Sigmoid colon (tissue), 6 donors: ENCODE measurements at regions not wholly inside any gene's neighbourhood (a gene's known extent, or its start where the extent isn't known, plus 50 kb on each side); places are given as distances from the start of the nearest gene placed in this dataset.

Experiments
- DNase-seq: peaks from one replicate; pipeline ENCODE4 v3.0.0-alpha.2; 2019
- H3K27ac ChIP-seq, 4 donors: fragments of 200-600 bp; sonication (generic); one replicate each; pipeline ENCODE4 v1.5.1; 2016 to 2019; ENCODE audit warnings: mild to moderate bottlenecking in 1 of 4
- H3K27me3 ChIP-seq, 3 donors: fragments of 200-600 bp; sonication (generic); one replicate each; pipeline ENCODE4 v1.5.1; 2019; ENCODE audit warnings: mild to moderate bottlenecking in 1 of 3
- H3K36me3 ChIP-seq, 4 donors: fragments of 200-600 bp; sonication (generic); one replicate each; pipeline ENCODE4 v1.5.1; 2016 to 2019
- H3K4me1 ChIP-seq, 4 donors: fragments of 200-600 bp; sonication (generic); one replicate each; pipeline ENCODE4 v1.5.1; 2017 to 2019
- H3K4me3 ChIP-seq, 4 donors: fragments of 200-600 bp; sonication (generic); one replicate each; pipeline ENCODE4 v1.5.1; 2017 to 2019; ENCODE audit warnings: mild to moderate bottlenecking in 2 of 4, moderate library complexity in 1 of 4
- H3K9me3 ChIP-seq, 4 donors: fragments of 200-600 bp in 3 of 4; sonication (generic) in 3 of 4; one replicate each; pipeline versions ENCODE4 v1.5.1 to v1.6.1; 2013 to 2019
- CTCF ChIP-seq, 4 experiments: fragments of 450-650 bp in 3 of 4; fragments of 200-600 bp in 1 of 4; IDR thresholded peaks; one replicate each; pipeline ENCODE4 v1.5.1; 2016 to 2019; ENCODE audit warnings: antibody characterized with exemption in 4 of 4, mild to moderate bottlenecking in 3 of 4, moderate library complexity in 2 of 4
- EP300 ChIP-seq, 4 donors: sonication (generic); formaldehyde crosslinking; IDR thresholded peaks; one replicate each; pipeline ENCODE4 v1.6.1; 2017; ENCODE audit warnings: antibody characterized with exemption in 4 of 4
- POLR2A ChIP-seq, 2 donors: fragments of 450-650 bp; IDR thresholded peaks; one replicate each; pipeline ENCODE4 v1.6.1; 2016; ENCODE audit warnings: antibody characterized with exemption in 2 of 2, mild to moderate bottlenecking in 2 of 2, moderate library complexity in 2 of 2
- POLR2AphosphoS5 ChIP-seq, 4 donors: sonication (generic); formaldehyde crosslinking; IDR thresholded peaks; one replicate each; pipeline ENCODE4 v1.6.1; 2017; ENCODE audit warnings: antibody characterized with exemption in 4 of 4
- WGBS, 2 donors: extraction: QIAGEN DNeasy Blood & Tissue Kit; methylation state at CpG; one replicate each; pipeline ENCODE4 v1.1.7; 2013; 5-methylcytosine and 5-hydroxymethylcytosine counted together
- intact Hi-C: fragments of 100-400 bp; cut with DNase I; formaldehyde crosslinking; loops from one replicate; pipeline ENCODE4 v1.15.1; 2023
- donor health status: healthy with polysubstance abuse.
- donor health status: healthy.

DNA sequence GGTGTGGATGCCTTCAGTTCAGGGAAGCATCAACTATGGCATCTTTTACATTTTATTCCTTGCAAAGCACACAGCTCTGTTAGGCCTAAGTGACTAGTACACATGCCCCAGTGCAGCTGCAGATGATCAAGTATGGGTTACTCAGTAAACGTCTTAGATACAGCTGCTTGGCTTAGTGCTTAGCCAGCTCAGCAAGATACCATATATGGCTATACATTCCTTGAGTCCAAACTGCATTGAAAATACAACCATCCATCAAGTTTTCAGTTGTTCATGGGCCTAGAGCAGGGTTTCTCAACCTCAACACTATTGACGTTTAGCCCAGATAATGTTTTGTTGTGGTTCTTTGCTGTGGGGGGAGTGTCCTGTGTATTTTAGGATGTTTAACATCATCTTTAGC lies 769.9 kb downstream of the TSN start:
- WGBS, 2 donors: 64 to 72% methylated on average over 2 of the region's 2 CpGs
- peaks cover 0 to 4% (median 0%) of the 10 kb centered on the region in 4 donors for H3K4me1 ChIP-seq
- intact Hi-C loops: no loop called here
- H3K4me3 ChIP-seq: no peak overlapping the region
- TF ChIP-seq POLR2AphosphoS5 (IDR thresholded peaks at IDR 0.05) (no peak), EP300 (IDR thresholded peaks at IDR 0.05) (no peak), POLR2A (IDR thresholded peaks at IDR 0.05) (no peak), CTCF (IDR thresholded peaks at IDR 0.05) (no peak)
- no peak for DNase-seq
- no peaks in the 10 kb centered on the region for H3K27me3 ChIP-seq
- H3K36me3 ChIP-seq: no peaks in the 10 kb centered on the region
- no peak overlapping the region for H3K27ac ChIP-seq
- no peaks in the 10 kb centered on the region for H3K9me3 ChIP-seq

GRCh38 chr2:122528061-122528460 lies 772.6 kb downstream of the TSN start:
- Histone ChIP-seq H3K9me3 (no peaks in the 10 kb centered on the region), H3K4me1 (peaks cover 0 to 14% (median 6%) of the 10 kb centered on the region in 4 donors), H3K4me3 (no peak overlapping the region), H3K27me3 (no peaks in the 10 kb centered on the region), H3K36me3 (no peaks in the 10 kb centered on the region), H3K27ac (no peak overlapping the region)
- TF ChIP-seq CTCF (IDR thresholded peaks at IDR 0.05): no peak
- TF ChIP-seq EP300 (IDR thresholded peaks at IDR 0.05): no peak
- no peak for TF ChIP-seq POLR2A (IDR thresholded peaks at IDR 0.05)
- no peak for TF ChIP-seq POLR2AphosphoS5 (IDR thresholded peaks at IDR 0.05)
- intact Hi-C loops: no loop called here
- WGBS, 2 donors: 88 to 92% methylated on average over 3 of the region's 3 CpGs
- no peak for DNase-seq

DNA sequence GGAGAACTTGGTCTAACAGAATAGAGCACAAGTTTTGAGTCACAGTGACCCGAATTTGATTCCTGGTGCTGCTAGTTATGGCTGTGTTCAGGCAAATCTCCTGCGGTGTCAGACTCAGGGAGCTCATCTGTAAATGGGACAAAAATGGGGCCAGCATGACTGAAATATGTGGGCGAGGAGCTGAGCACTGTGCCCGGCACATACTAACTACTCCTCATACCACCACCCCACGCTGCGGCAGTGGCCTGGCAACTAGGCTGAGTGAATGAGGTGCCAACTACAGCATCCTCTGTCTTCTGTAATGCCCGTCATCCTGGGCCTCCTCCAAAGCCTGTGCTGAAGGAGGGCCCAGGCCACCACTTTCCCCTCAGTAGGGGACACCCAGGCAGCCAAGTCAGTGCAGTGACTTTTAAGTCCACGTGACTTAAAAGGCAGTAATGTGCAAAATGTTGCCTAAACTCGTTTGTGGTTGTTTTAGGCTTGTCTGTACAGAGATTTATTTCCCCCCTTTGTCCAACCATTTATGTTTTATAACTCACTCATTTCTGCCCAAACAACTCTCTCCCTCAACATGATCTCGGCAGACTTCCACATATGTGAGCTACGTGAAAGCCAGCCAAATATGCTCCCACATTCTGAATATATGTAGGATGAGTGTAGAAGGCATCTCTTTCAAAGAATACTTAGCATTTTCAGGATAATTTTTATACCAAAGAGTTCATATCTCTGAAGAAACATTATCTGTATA lies 773.7 kb downstream of the TSN start:
- TF ChIP-seq EP300 (IDR thresholded peaks at IDR 0.05) (no peak), CTCF (IDR thresholded peaks at IDR 0.05) (no peak), POLR2AphosphoS5 (IDR thresholded peaks at IDR 0.05) (no peak), POLR2A (IDR thresholded peaks at IDR 0.05) (no peak)
- 87 to 90% methylated on average over 11 of the region's 11 CpGs for WGBS, 2 donors
- H3K9me3 ChIP-seq: no peaks in the 10 kb centered on the region
- DNase-seq: no peak
- peaks cover 0 to 14% (median 6%) of the 10 kb centered on the region in 4 donors for H3K4me1 ChIP-seq
- H3K27me3 ChIP-seq: no peaks in the 10 kb centered on the region
- H3K36me3 ChIP-seq: no peaks in the 10 kb centered on the region
- H3K4me3 ChIP-seq: no peak overlapping the region
- intact Hi-C loops: no loop called here
- no peak overlapping the region for H3K27ac ChIP-seq

GRCh38 chr2:122530814-122531213 lies 775.4 kb downstream of the TSN start:
- no peak for DNase-seq
- Histone ChIP-seq H3K27ac (peak overlapping the region in 2 of 4 donors; percentile 26 to 31), H3K36me3 (no peaks in the 10 kb centered on the region), H3K4me1 (peaks cover 0 to 14% (median 6%) of the 10 kb centered on the region in 4 donors), H3K27me3 (no peaks in the 10 kb centered on the region), H3K9me3 (no peaks in the 10 kb centered on the region), H3K4me3 (no peak overlapping the region)
- TF ChIP-seq POLR2A (IDR thresholded peaks at IDR 0.05) (no peak), EP300 (IDR thresholded peaks at IDR 0.05) (no peak), POLR2AphosphoS5 (IDR thresholded peaks at IDR 0.05) (no peak)
- WGBS, 2 donors: 45 to 82% methylated on average over 2 of the region's 2 CpGs
- intact Hi-C loops: no loop called here

DNA sequence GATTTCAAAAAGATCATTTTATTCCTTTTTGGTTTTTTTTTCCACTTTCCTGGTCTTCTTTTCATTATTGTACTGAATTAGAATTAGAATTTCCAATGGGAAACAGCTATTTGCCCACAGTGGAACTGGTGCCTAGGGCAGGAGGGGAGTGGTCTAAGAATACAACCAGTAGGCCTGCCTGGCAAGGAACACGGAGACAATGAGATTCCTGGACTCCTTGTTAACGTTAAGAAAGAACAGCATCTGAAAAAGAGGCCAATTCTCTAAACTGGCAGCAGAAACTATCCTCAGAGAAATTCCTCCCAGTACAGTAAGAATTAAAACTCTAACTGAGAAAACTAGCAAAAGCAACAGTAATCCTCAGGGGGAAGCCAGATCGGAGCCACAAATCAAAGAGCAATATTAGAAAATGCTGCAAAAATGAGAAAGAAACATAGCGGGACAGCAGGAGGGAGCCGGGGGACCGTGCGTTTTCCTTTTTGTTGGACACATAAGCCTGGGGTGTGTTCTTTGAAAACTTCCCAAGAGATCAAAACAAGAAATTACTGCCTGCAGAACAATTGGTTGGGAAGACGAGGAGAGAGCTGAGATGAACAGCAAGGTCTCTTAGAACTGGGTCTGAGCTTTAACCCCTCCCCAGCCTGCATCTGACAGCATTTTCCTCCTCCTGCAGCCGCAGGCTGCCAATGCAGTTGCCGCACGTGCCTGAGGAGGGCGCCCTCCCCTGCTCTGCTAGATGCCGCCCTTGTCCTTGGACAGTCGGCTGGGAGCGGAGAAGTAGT lies 776.0 kb downstream of the TSN start:
- Histone ChIP-seq H3K9me3 (no peaks in the 10 kb centered on the region), H3K27ac (peak overlapping the region in 2 of 4 donors; percentile 26 to 31), H3K4me3 (no peak overlapping the region), H3K36me3 (no peaks in the 10 kb centered on the region), H3K27me3 (no peaks in the 10 kb centered on the region), H3K4me1 (peaks cover 0 to 14% (median 6%) of the 10 kb centered on the region in 4 donors)
- no peak for DNase-seq
- TF ChIP-seq POLR2AphosphoS5 (IDR thresholded peaks at IDR 0.05) (no peak), CTCF (IDR thresholded peaks at IDR 0.05) (no peak), EP300 (IDR thresholded peaks at IDR 0.05) (no peak), POLR2A (IDR thresholded peaks at IDR 0.05) (no peak)
- 82 to 90% methylated on average over 15 of the region's 15 CpGs for WGBS, 2 donors
- intact Hi-C loops: no loop called here
